ENCODE measurements at regions not wholly inside any gene's neighbourhood (a gene's known extent, or its start where the extent isn't known, plus 50 kb on each side); places are given as distances from the start of the nearest gene placed in this dataset.
"Not testable (repeated sequence)": the region's sequence is repeated elsewhere in the genome, so short reads cannot be mapped to it uniquely, and the experiment has no call there.

GRCh38 chr5:67901814-67902496 is 313.6 kb upstream of the PIK3R1 start:
- H3K9me3 Mint-ChIP-seq = no peaks in the 10 kb centered on the region
- H3K36me3 Mint-ChIP-seq = no peaks in the 10 kb centered on the region
- peak overlapping the region in 1 of 6 donors; percentile 5 for H3K27ac Mint-ChIP-seq
- ATAC-seq (ENCODE audit: low read depth in 2 of 2) (no peak), DNase-seq (no peak)
- H3K4me3 Mint-ChIP-seq = no peak overlapping the region
- no peaks in the 10 kb centered on the region for H3K27me3 Mint-ChIP-seq
- no peaks in the 10 kb centered on the region for H3K4me1 Mint-ChIP-seq

GRCh38 chr5:67900514-67900913 is 315.0 kb upstream of the PIK3R1 start:
- no peak for DNase-seq
- Mint-ChIP-seq H3K4me3 (no peak overlapping the region), H3K9me3 (peaks cover 0 to 4% (median 0%) of the 10 kb centered on the region in 7 donors), H3K36me3 (no peaks in the 10 kb centered on the region), H3K27me3 (no peaks in the 10 kb centered on the region), H3K27ac (no peak overlapping the region), H3K4me1 (peaks cover 0 to 8% (median 7%) of the 10 kb centered on the region in 3 donors)
- no peak for ATAC-seq (ENCODE audit: low read depth in 2 of 2)

DNA sequence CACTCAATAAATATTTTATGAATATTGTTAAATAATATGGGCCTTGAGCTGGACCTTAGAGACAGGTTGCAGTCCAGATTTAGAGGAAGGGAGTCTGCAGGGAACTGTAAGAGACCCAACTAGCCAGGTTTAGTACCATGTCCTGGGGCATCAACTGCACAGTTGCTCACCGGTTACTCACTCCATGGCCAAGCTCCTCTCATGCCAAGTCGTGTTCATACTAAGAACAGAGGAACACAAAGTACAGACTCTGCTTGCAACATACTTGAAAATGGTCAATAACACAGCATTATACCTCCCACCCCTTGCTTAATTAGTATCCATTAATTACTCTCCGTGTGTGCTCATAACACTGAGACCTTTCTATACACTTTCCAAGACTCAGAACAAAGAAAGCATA is 317.6 kb upstream of the PIK3R1 start:
- Mint-ChIP-seq H3K36me3 (no peaks in the 10 kb centered on the region), H3K4me1 (peaks cover 0 to 8% (median 7%) of the 10 kb centered on the region in 3 donors), H3K4me3 (no peak overlapping the region), H3K27ac (no peak overlapping the region), H3K27me3 (no peaks in the 10 kb centered on the region), H3K9me3 (peaks cover 0 to 4% (median 0%) of the 10 kb centered on the region in 7 donors)
- no peak for DNase-seq
- ATAC-seq (ENCODE audit: low read depth in 2 of 2) = no peak

- no peak for DNase-seq
- no peaks in the 10 kb centered on the region for H3K36me3 Mint-ChIP-seq
- peaks cover 0 to 4% (median 0%) of the 10 kb centered on the region in 7 donors for H3K9me3 Mint-ChIP-seq
- peaks cover 0 to 8% (median 7%) of the 10 kb centered on the region in 3 donors for H3K4me1 Mint-ChIP-seq
- no peaks in the 10 kb centered on the region for H3K27me3 Mint-ChIP-seq
- H3K27ac Mint-ChIP-seq = peak overlapping the region in 1 of 6 donors; percentile 3
- H3K4me3 Mint-ChIP-seq = no peak overlapping the region
- no peak for ATAC-seq (ENCODE audit: low read depth in 2 of 2)
Observed at GRCh38 chr5:67897431-67897830, 318.1 kb upstream of the PIK3R1 start.

- Mint-ChIP-seq H3K36me3 (no peaks in the 10 kb centered on the region), H3K27ac (no peak overlapping the region), H3K27me3 (no peaks in the 10 kb centered on the region), H3K9me3 (peaks cover 0 to 5% (median 1%) of the 10 kb centered on the region in 7 donors), H3K4me3 (no peak overlapping the region), H3K4me1 (peaks cover 0 to 8% (median 7%) of the 10 kb centered on the region in 3 donors)
- no peak for DNase-seq
- no peak for ATAC-seq (ENCODE audit: low read depth in 2 of 2)
Observed at GRCh38 chr5:67896930-67897313, 318.6 kb upstream of the PIK3R1 start.

- H3K36me3 Mint-ChIP-seq = no peaks in the 10 kb centered on the region
- no peak overlapping the region for H3K4me3 Mint-ChIP-seq
- H3K9me3 Mint-ChIP-seq = peaks cover 0 to 7% (median 1%) of the 10 kb centered on the region in 7 donors
- no peaks in the 10 kb centered on the region for H3K27me3 Mint-ChIP-seq
- peaks cover 0 to 8% (median 7%) of the 10 kb centered on the region in 3 donors for H3K4me1 Mint-ChIP-seq
- ATAC-seq (ENCODE audit: low read depth in 2 of 2) = peak; percentile 25 to 48
- H3K27ac Mint-ChIP-seq = peak overlapping the region in 1 of 6 donors; percentile 21
- DNase-seq = no peak
Observed at GRCh38 chr5:67896311-67896929, 319.1 kb upstream of the PIK3R1 start.

- H3K9me3 Mint-ChIP-seq; H3K27ac Mint-ChIP-seq; ATAC-seq (ENCODE audit: low read depth in 2 of 2); H3K36me3 Mint-ChIP-seq; H3K4me1 Mint-ChIP-seq; H3K4me3 Mint-ChIP-seq; DNase-seq; H3K27me3 Mint-ChIP-seq: not testable (repeated sequence)
Observed at GRCh38 chr5:67889870-67890269, 325.7 kb upstream of the PIK3R1 start.

DNA sequence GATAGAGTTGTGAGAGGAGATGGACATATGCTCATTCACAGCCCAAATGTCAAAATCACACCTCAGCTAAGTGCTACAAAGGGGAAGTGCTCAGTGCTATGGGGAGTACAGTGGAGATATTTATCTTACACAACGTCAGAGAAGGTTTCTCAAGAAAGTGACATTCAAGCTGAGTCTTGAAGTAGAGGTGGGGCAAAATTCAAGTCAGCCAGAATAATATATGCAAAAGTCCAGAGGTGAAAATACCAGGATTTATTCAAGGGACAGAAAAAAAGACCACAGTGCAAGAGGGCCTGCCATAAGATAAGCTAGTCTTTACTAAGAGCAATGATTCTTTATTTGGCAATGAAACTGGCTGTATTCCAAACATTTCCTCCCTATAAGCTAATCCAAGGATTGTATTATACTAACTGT is 327.8 kb upstream of the PIK3R1 start:
- H3K4me3 Mint-ChIP-seq = no peak overlapping the region

GRCh38 chr5:67886761-67887160 is 328.8 kb upstream of the PIK3R1 start:
- peaks cover 0 to 3% (median 0%) of the 10 kb centered on the region in 7 donors for H3K9me3 Mint-ChIP-seq
- no peaks in the 10 kb centered on the region for H3K4me1 Mint-ChIP-seq
- no peak overlapping the region for H3K27ac Mint-ChIP-seq
- no peak for ATAC-seq (ENCODE audit: low read depth in 2 of 2)
- no peak for DNase-seq
- no peaks in the 10 kb centered on the region for H3K36me3 Mint-ChIP-seq
- no peak overlapping the region for H3K4me3 Mint-ChIP-seq
- peaks cover 2 to 10% (median 2%) of the 10 kb centered on the region in 3 donors for H3K27me3 Mint-ChIP-seq

More for the DNA sequence above, 327.8 kb upstream of the PIK3R1 start:
- peaks cover 0 to 4% (median 0%) of the 10 kb centered on the region in 7 donors for H3K9me3 Mint-ChIP-seq
- H3K27ac Mint-ChIP-seq = no peak overlapping the region
- H3K27me3 Mint-ChIP-seq = no peaks in the 10 kb centered on the region
- ATAC-seq (ENCODE audit: low read depth in 2 of 2) (no peak), DNase-seq (no peak)
- H3K4me1 Mint-ChIP-seq = no peaks in the 10 kb centered on the region
- no peaks in the 10 kb centered on the region for H3K36me3 Mint-ChIP-seq

DNA sequence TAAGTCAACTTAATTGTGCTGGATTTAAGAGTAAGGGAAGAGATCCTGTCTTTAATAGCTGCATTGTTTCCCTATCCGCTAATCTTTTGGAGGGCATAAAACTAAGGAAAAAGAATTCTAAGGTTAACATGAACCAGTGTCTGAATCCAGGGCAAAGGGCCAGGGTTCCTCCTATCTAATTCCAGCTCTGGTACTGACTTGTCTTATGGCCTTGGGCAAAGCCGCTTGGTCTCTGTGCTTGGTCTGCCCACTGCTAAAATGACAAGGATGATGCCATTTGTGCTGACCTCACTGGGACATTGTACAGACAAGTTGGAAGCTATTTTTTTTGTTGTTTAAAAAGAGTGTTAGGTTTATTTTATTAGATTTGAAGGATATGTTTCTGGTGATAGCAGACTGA is 334.7 kb upstream of the PIK3R1 start:
- ATAC-seq (ENCODE audit: low read depth in 2 of 2) (no peak), DNase-seq (no peak)
- Mint-ChIP-seq H3K4me3 (no peak overlapping the region), H3K4me1 (no peaks in the 10 kb centered on the region), H3K27me3 (peaks cover 4 to 13% (median 5%) of the 10 kb centered on the region in 3 donors), H3K36me3 (no peaks in the 10 kb centered on the region), H3K27ac (no peak overlapping the region), H3K9me3 (no peaks in the 10 kb centered on the region)

GRCh38 chr5:67880511-67880805 is 335.1 kb upstream of the PIK3R1 start:
- Mint-ChIP-seq H3K36me3 (no peaks in the 10 kb centered on the region), H3K27ac (no peak overlapping the region), H3K27me3 (peaks cover 4 to 13% (median 5%) of the 10 kb centered on the region in 3 donors), H3K9me3 (no peaks in the 10 kb centered on the region), H3K4me3 (no peak overlapping the region), H3K4me1 (no peaks in the 10 kb centered on the region)
- DNase-seq (no peak), ATAC-seq (ENCODE audit: low read depth in 2 of 2) (no peak)

DNA sequence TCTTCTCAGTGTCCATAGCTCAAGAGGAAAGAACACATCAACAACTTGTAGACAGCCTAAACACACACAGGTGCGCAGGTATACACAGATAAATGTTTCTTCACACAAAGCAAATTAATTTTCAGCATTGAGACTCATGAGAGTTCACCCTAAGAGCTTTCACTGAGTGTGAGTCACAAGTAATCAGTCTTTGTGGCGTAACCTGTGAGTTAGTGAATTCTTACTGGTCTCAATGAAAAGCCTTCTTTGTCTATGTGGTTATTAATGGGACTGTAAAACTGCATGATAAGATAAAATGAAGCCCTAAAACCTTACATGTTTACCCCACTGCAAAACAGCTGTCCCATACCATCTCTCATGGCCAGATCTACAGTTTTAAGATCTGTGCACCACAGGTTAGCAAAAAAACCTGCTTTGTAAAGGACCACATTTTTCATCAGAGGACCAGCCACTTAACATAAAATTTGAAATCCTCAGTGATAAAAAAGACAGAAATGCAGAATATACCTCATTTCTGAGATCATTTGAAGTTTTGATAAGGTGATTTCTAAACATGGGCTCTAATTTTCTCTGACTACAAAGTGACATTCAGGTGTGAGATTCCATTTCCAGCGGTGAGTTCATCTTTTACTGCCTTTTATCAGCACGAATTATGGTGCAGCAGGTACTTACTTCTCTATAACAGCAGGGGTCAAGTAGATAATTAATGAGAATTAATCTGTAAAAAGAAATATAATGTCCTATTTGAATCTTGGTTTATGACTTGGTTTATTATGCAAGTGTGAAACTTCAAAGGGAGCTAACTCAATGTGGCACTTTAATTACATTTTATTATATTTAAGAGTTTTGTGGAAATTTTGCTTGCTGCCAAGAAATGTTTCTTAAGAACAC is 335.7 kb upstream of the PIK3R1 start:
- ATAC-seq (ENCODE audit: low read depth in 2 of 2) = no peak
- DNase-seq = no peak

DNA sequence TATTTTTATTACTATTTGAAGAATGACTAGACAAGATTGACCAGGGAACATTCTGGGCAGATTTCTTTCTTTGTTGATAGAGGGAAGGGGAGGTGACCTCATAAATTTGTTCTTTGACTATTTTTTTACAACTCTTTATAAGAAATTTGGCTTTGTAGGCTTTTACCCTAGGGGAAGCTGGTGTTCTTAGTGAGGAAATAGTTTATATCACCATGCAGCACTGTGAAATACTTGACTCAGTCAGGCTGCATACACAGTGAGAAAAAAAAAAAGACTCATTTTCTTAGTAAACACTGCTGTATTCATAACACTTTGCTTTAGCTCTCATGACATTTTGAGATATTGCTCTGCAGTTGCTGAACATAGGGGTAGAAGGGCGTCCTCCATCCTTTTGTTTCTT is 336.6 kb upstream of the PIK3R1 start:
- Mint-ChIP-seq H3K4me1 (no peaks in the 10 kb centered on the region), H3K36me3 (no peaks in the 10 kb centered on the region), H3K27ac (no peak overlapping the region), H3K9me3 (no peaks in the 10 kb centered on the region), H3K4me3 (no peak overlapping the region), H3K27me3 (peaks cover 4 to 13% (median 5%) of the 10 kb centered on the region in 3 donors)
- ATAC-seq (ENCODE audit: low read depth in 2 of 2) (no peak), DNase-seq (no peak)

More for the DNA sequence above, 335.7 kb upstream of the PIK3R1 start:
- Mint-ChIP-seq H3K36me3 (no peaks in the 10 kb centered on the region), H3K9me3 (no peaks in the 10 kb centered on the region), H3K4me3 (no peak overlapping the region), H3K27me3 (peaks cover 4 to 13% (median 5%) of the 10 kb centered on the region in 3 donors), H3K27ac (no peak overlapping the region), H3K4me1 (no peaks in the 10 kb centered on the region)

Data from naive B cell (primary cell).